Psoas muscle (tissue), 7 donors: ENCODE measurements at regions not wholly inside any gene's neighbourhood (a gene's known extent, or its start where the extent isn't known, plus 50 kb on each side); places are given as distances from the start of the nearest gene placed in this dataset.

Experiments used
- ATAC-seq, 4 donors: fragments of 200-7000 bp; cut with Tn5 transposase; one replicate each; pipeline ENCODE4 v1.9.1; 2020; ENCODE audit warnings: moderate library complexity in 3 of 4, mild to moderate bottlenecking in 2 of 4
- DNase-seq, 2 donors: peaks; one replicate each; pipeline ENCODE4 v3.0.0-alpha.2; 2020
- H3K27ac ChIP-seq: fragments of 200-600 bp; one replicate; pipeline ENCODE4 v1.8.0; 2022
- H3K27me3 ChIP-seq, 3 donors: fragments of 200-600 bp in 1 of 3; one replicate each; pipeline versions ENCODE4 v1.6.1 to v1.8.0; 2013 to 2022; ENCODE audit warnings: low read length in 2 of 3, mild to moderate bottlenecking in 2 of 3, moderate library complexity in 1 of 3; ENCODE audit not compliant: insufficient read depth in 3 of 3
- H3K36me3 ChIP-seq, 2 donors: fragments of 200-600 bp in 1 of 2; one replicate each; pipeline versions ENCODE4 v1.6.1 to v1.8.0; 2013 to 2022; ENCODE audit warnings: low read depth in 1 of 2, mild to moderate bottlenecking in 1 of 2, moderate library complexity in 1 of 2; ENCODE audit not compliant: insufficient read depth in 1 of 2
- H3K4me1 ChIP-seq: fragments of 200-600 bp; one replicate; pipeline ENCODE4 v1.8.0; 2022
- H3K4me3 ChIP-seq: fragments of 200-600 bp; one replicate; pipeline ENCODE4 v1.8.0; 2022; ENCODE audit warnings: mild to moderate bottlenecking
- H3K9me3 ChIP-seq: fragments of 200-600 bp; one replicate; pipeline ENCODE4 v1.8.0; 2022
- CTCF ChIP-seq: fragments of 200-600 bp; IDR thresholded peaks from one replicate; pipeline ENCODE4 v1.8.0; 2022; ENCODE audit warnings: antibody characterized with exemption
- WGBS, 3 donors: extraction: QIAGEN DNeasy Blood & Tissue Kit; methylation state at CpG; one replicate each; pipeline versions ENCODE4 v1.1.6 to v1.1.7; 2013; 5-methylcytosine and 5-hydroxymethylcytosine counted together
- intact Hi-C, 2 donors: fragments of 100-400 bp; cut with DNase I; formaldehyde crosslinking; loops; one replicate each; pipeline versions ENCODE4 v1.11.0 to v1.14.2; 2022
- donor health status: healthy with polysubstance abuse.
- donor health status: DM: no; HTN: no; CAD: no; lungs with moderate emphysema.
- donor health status: Bipolar disorder and iron deficiency.
- donor health status: healthy.
- donor health status: DM: yes; HTN: yes; CAD: no.
- donor health status: DM: no; HTN: no; CAD: no.
- donor health status: DM: yes; HTN: yes; CAD: no.

GRCh38 chr12:116343331-116343884 is 65.9 kb upstream of the MED13L start:
- no peaks in the 10 kb centered on the region for H3K27me3 ChIP-seq
- peaks cover 9% of the 10 kb centered on the region for H3K4me1 ChIP-seq
- peaks cover 5% of the 10 kb centered on the region for H3K9me3 ChIP-seq
- H3K27ac ChIP-seq = no peak overlapping the region
- no peaks in the 10 kb centered on the region for H3K36me3 ChIP-seq
- no peak for TF ChIP-seq CTCF
- ATAC-seq (no peak), DNase-seq (no peak)
- no peak overlapping the region for H3K4me3 ChIP-seq
- 56 to 71% (median 69%) methylated on average over 1 of the region's 1 CpG for WGBS, 3 donors
- intact Hi-C loops = no loop called here

GRCh38 chr12:116346222-116346621 is 68.7 kb upstream of the MED13L start:
- DNase-seq = no peak
- 18 to 25% (median 24%) methylated on average over 6 of the region's 6 CpGs for WGBS, 3 donors

GRCh38 chr12:116346741-116347140 is 69.2 kb upstream of the MED13L start:
- intact Hi-C loops = no loop called here
- peaks cover 5% of the 10 kb centered on the region for H3K9me3 ChIP-seq
- no peak overlapping the region for H3K27ac ChIP-seq

More at GRCh38 chr12:116346222-116346621, 68.7 kb upstream of the MED13L start:
- H3K27ac ChIP-seq = no peak overlapping the region
- no peak for ATAC-seq
- intact Hi-C loops = no loop called here
- H3K4me1 ChIP-seq = peaks cover 9% of the 10 kb centered on the region
- H3K9me3 ChIP-seq = peaks cover 5% of the 10 kb centered on the region
- H3K27me3 ChIP-seq = no peaks in the 10 kb centered on the region
- TF ChIP-seq CTCF = no peak
- no peaks in the 10 kb centered on the region for H3K36me3 ChIP-seq
- H3K4me3 ChIP-seq = no peak overlapping the region

DNA sequence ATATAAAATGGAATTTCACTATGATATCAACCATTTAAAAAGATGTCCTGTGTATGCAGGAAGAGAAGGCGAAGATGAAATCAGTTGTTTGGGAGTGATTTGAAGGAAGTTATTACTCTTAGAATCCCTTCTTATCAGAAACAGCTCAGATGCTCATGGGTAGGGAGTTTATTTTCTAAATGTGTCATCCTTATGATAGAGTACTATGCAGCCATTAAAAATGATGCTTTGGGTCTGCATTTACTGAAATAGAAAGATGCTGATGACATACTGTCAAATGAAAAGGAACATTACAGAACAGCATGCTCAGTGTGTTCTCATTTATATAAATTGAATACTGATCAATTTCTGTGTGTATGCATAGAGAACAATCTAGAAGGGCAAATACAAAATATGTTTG is 69.8 kb upstream of the MED13L start:
- Histone ChIP-seq H3K27me3 (no peaks in the 10 kb centered on the region), H3K27ac (no peak overlapping the region), H3K4me3 (no peak overlapping the region), H3K9me3 (peaks cover 5% of the 10 kb centered on the region), H3K36me3 (no peaks in the 10 kb centered on the region), H3K4me1 (peaks cover 9% of the 10 kb centered on the region)
- DNase-seq (no peak), ATAC-seq (no peak)
- TF ChIP-seq CTCF = no peak
- intact Hi-C loops = no loop called here
- 97 to 100% (median 98%) methylated on average over 1 of the region's 1 CpG for WGBS, 3 donors

More at GRCh38 chr12:116346741-116347140, 69.2 kb upstream of the MED13L start:
- DNase-seq (no peak), ATAC-seq (peak in 3 of 4 donors; percentile 54 to 64 (median 57))
- Histone ChIP-seq H3K36me3 (no peaks in the 10 kb centered on the region), H3K4me3 (no peak overlapping the region), H3K27me3 (no peaks in the 10 kb centered on the region), H3K4me1 (peaks cover 9% of the 10 kb centered on the region)
- WGBS, 3 donors = 21 to 31% (median 28%) methylated on average over 4 of the region's 4 CpGs
- TF ChIP-seq CTCF = no peak

GRCh38 chr12:116352315-116352835 is 74.9 kb upstream of the MED13L start:
- TF ChIP-seq CTCF = no peak
- H3K4me1 ChIP-seq = no peaks in the 10 kb centered on the region
- H3K9me3 ChIP-seq = no peaks in the 10 kb centered on the region
- no peaks in the 10 kb centered on the region for H3K36me3 ChIP-seq
- no peaks in the 10 kb centered on the region for H3K27me3 ChIP-seq
- intact Hi-C loops = no loop called here
- ATAC-seq (no peak), DNase-seq (no peak)
- no peak overlapping the region for H3K27ac ChIP-seq
- 90 to 97% (median 96%) methylated on average over 4 of the region's 4 CpGs for WGBS, 3 donors
- no peak overlapping the region for H3K4me3 ChIP-seq
